ENCODE measurements at regions not wholly inside any gene's neighbourhood (a gene's known extent, or its start where the extent isn't known, plus 50 kb on each side); places are given as distances from the start of the nearest gene placed in this dataset.

GRCh38 chr2:21740484-21740883, 616.7 kb downstream of the TDRD15 start:
- no peak overlapping the region for H3K27ac ChIP-seq (ENCODE audit: low read depth, low read length)
- TF ChIP-seq CTCF (IDR thresholded peaks at IDR 0.05; ENCODE audit: low read depth, low read length, poor library complexity, severe bottlenecking) (no peak), EZH2phosphoT487 (IDR thresholded peaks at IDR 0.05; ENCODE audit: borderline replicate concordance, low read length) (no peak)
- H3K27me3 ChIP-seq (ENCODE audit: control insufficient read depth, low read length): no peaks in the 10 kb centered on the region
- no peaks in the 10 kb centered on the region for H3K79me2 ChIP-seq (ENCODE audit: control insufficient read depth, low read length)
- no peaks in the 10 kb centered on the region for H3K36me3 ChIP-seq (ENCODE audit: control insufficient read depth, low read length)
- no peak overlapping the region for H3K4me3 ChIP-seq (ENCODE audit: low read length)
- no peaks in the 10 kb centered on the region for H3K9me3 ChIP-seq (ENCODE audit: control insufficient read depth, insufficient read depth, low read length)
- no peaks in the 10 kb centered on the region for H3F3A ChIP-seq (ENCODE audit: control insufficient read depth, insufficient read depth)
- no peak overlapping the region for H3K4me2 ChIP-seq (ENCODE audit: low read length)
- H4K20me1 ChIP-seq (ENCODE audit: control insufficient read depth, insufficient read depth, low read depth, low read length): no peaks in the 10 kb centered on the region
- H3K9me2 ChIP-seq (replicated peaks; ENCODE audit: control insufficient read depth, low read length): no peaks in the 10 kb centered on the region
- H3K4me1 ChIP-seq (ENCODE audit: control insufficient read depth, low read length): no peaks in the 10 kb centered on the region

DNA sequence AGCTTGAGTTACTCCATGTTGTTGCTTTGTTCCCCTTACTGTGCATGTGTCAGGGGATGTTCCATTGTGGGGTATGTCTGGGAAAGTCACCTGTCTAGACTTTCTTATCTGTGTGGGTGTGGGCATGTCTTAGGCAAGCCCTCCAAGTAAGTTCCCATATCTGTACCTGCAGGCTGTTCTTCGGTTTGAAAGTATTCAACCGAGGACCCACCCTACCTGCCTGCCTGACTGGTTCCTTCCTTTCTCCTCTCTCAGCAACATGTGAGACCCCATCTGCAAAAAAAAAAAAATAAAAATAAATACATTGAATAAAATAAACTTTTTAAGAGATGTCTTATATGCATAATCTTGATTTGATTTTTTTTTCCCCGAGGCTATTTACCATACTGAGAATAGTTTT, 622.7 kb downstream of the TDRD15 start:
- Histone ChIP-seq H3K9me2 (replicated peaks; ENCODE audit: control insufficient read depth, low read length) (no peaks in the 10 kb centered on the region), H3K4me3 (ENCODE audit: low read length) (no peak overlapping the region), H3K27ac (ENCODE audit: low read depth, low read length) (no peak overlapping the region), H3K9me3 (ENCODE audit: control insufficient read depth, insufficient read depth, low read length) (no peaks in the 10 kb centered on the region), H3K4me1 (ENCODE audit: control insufficient read depth, low read length) (no peaks in the 10 kb centered on the region), H3K36me3 (ENCODE audit: control insufficient read depth, low read length) (no peaks in the 10 kb centered on the region), H3K4me2 (ENCODE audit: low read length) (no peak overlapping the region), H4K20me1 (ENCODE audit: control insufficient read depth, insufficient read depth, low read depth, low read length) (no peaks in the 10 kb centered on the region), H3K79me2 (ENCODE audit: control insufficient read depth, low read length) (no peaks in the 10 kb centered on the region), H3F3A (ENCODE audit: control insufficient read depth, insufficient read depth) (no peaks in the 10 kb centered on the region), H3K27me3 (ENCODE audit: control insufficient read depth, low read length) (no peaks in the 10 kb centered on the region)
- TF ChIP-seq CTCF (IDR thresholded peaks at IDR 0.05; ENCODE audit: low read depth, low read length, poor library complexity, severe bottlenecking): no peak
- no peak for TF ChIP-seq EZH2phosphoT487 (IDR thresholded peaks at IDR 0.05; ENCODE audit: borderline replicate concordance, low read length)

DNA sequence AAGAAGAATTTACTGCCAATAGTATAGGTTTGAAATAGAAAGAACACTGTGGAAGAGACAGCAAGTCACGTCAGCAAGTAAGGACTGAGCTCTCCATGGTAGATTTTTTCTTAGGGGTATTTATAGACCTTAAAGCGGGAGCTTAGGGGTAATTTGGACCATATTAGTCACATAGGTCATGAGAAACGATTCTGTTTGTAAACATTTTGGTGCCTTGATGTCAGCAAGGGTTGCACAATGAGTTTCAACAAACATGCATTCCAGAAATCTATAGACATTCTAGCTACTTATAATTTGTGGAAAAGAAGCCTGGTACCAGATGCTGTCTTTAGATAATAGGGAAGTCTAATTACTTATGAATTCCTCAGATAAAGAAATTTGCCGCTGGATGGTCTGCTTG, 624.7 kb downstream of the TDRD15 start:
- Histone ChIP-seq H3K4me3 (ENCODE audit: low read length) (no peak overlapping the region), H3K36me3 (ENCODE audit: control insufficient read depth, low read length) (no peaks in the 10 kb centered on the region), H3K4me1 (ENCODE audit: control insufficient read depth, low read length) (no peaks in the 10 kb centered on the region), H3K27ac (ENCODE audit: low read depth, low read length) (no peak overlapping the region), H3K9me2 (replicated peaks; ENCODE audit: control insufficient read depth, low read length) (no peaks in the 10 kb centered on the region), H3K79me2 (ENCODE audit: control insufficient read depth, low read length) (no peaks in the 10 kb centered on the region), H3F3A (ENCODE audit: control insufficient read depth, insufficient read depth) (no peaks in the 10 kb centered on the region), H3K27me3 (ENCODE audit: control insufficient read depth, low read length) (no peaks in the 10 kb centered on the region), H3K4me2 (ENCODE audit: low read length) (no peak overlapping the region), H3K9me3 (ENCODE audit: control insufficient read depth, insufficient read depth, low read length) (no peaks in the 10 kb centered on the region), H4K20me1 (ENCODE audit: control insufficient read depth, insufficient read depth, low read depth, low read length) (no peaks in the 10 kb centered on the region)
- TF ChIP-seq EZH2phosphoT487 (IDR thresholded peaks at IDR 0.05; ENCODE audit: borderline replicate concordance, low read length) (no peak), CTCF (IDR thresholded peaks at IDR 0.05; ENCODE audit: low read depth, low read length, poor library complexity, severe bottlenecking) (no peak)
